GM10248 (cell line): ENCODE measurements at regions not wholly inside any gene's neighbourhood (a gene's known extent, or its start where the extent isn't known, plus 50 kb on each side); places are given as distances from the start of the nearest gene placed in this dataset.

Source experiments
- CTCF ChIA-PET: fragments of 300-600 bp; sonication (Branson Sonifier 250); formaldehyde crosslinking; extraction: SDS; loops from one replicate; lab custom pipeline; 2021; ENCODE audit warnings: antibody characterized with exemption; lab: Yijun Ruan, JAX
- POLR2A ChIA-PET: fragments of 350-650 bp; sonication (Branson Sonifier 250); formaldehyde crosslinking; extraction: SDS; loops from one replicate; lab custom pipeline; 2020; ENCODE audit warnings: antibody characterized with exemption; lab: Yijun Ruan, JAX
- DNase-seq: peaks from one replicate; pipeline ENCODE4 v3.0.0; 2012; ENCODE audit errors: extremely low spot score
- CTCF ChIP-seq: IDR thresholded peaks from 2 replicates; pipeline ENCODE4 v1.5.1; 2012; ENCODE audit warnings: mild to moderate bottlenecking, low read depth; ENCODE audit errors: extremely low read depth, missing control alignments, control extremely low read depth

GRCh38 chr18:39497821-39498220 lies 1932.2 kb upstream of the CELF4 start:
- ChIA-PET POLR2A (no interaction called here), CTCF (no interaction called here)
- no peak for TF ChIP-seq CTCF
- no peak for DNase-seq

GRCh38 chr18:39496986-39497385 lies 1931.4 kb upstream of the CELF4 start:
- POLR2A ChIA-PET, result no interaction called here

GRCh38 chr18:39494211-39494896 lies 1928.8 kb upstream of the CELF4 start:
- CTCF ChIA-PET, result interaction anchor here (1.0 to 1.1 kb wide), 2 partner anchors 11 to 28 kb away, joined by 3 to 4 read pairs; no protein-coding TSS in a partner anchor
- no peak for DNase-seq

More at GRCh38 chr18:39496986-39497385, 1931.4 kb upstream of the CELF4 start:
- CTCF ChIA-PET, result no interaction called here
- TF ChIP-seq CTCF, result no peak
- no peak for DNase-seq

GRCh38 chr18:39491408-39491807 lies 1925.8 kb upstream of the CELF4 start:
- no peak for TF ChIP-seq CTCF
- DNase-seq, result no peak
- ChIA-PET CTCF (no interaction called here), POLR2A (no interaction called here)

More at GRCh38 chr18:39494211-39494896, 1928.8 kb upstream of the CELF4 start:
- no peak for TF ChIP-seq CTCF
- POLR2A ChIA-PET, result no interaction called here

- TF ChIP-seq CTCF, result no peak
- POLR2A ChIA-PET, result interaction anchor here (0.5 kb wide), 1 partner anchor 573 kb away, joined by 12 read pairs; no protein-coding TSS in a partner anchor
- DNase-seq, result no peak
- CTCF ChIA-PET, result no interaction called here
These were observed 1923.8 kb upstream of the CELF4 start for GRCh38 chr18:39489431-39489830.

GRCh38 chr18:39487932-39488331 lies 1922.3 kb upstream of the CELF4 start:
- ChIA-PET CTCF (interaction anchor here (0.8 to 1.0 kb wide), 2 partner anchors 13 to 14 kb away, joined by 3 read pairs; no protein-coding TSS in a partner anchor), POLR2A (no interaction called here)

More at GRCh38 chr18:39487932-39488331, 1922.3 kb upstream of the CELF4 start:
- DNase-seq, result no peak
- TF ChIP-seq CTCF, result no peak
